Mesendoderm (in vitro differentiated cells): ENCODE measurements at regions not wholly inside any gene's neighbourhood (a gene's known extent, or its start where the extent isn't known, plus 50 kb on each side); places are given as distances from the start of the nearest gene placed in this dataset.
A peak's percentile ranks its signal among the peaks of the same experiment; 100 is the strongest.

Experiments used
- DNase-seq: peaks from one replicate; pipeline ENCODE4 v3.0.0; 2013
- H2AK5ac ChIP-seq: 2 replicates; pipeline ENCODE4 v1.6.1; 2013; ENCODE audit warnings: low read length, inconsistent platforms
- H2BK120ac ChIP-seq: 2 replicates; pipeline ENCODE4 v1.6.1; 2013; ENCODE audit warnings: low read depth, mild to moderate bottlenecking, low read length, moderate library complexity, mixed read lengths
- H2BK15ac ChIP-seq: replicated peaks from 2 replicates; pipeline ENCODE4 v1.6.1; 2013; ENCODE audit warnings: low read depth, mild to moderate bottlenecking, moderate library complexity
- H2BK5ac ChIP-seq: 2 replicates; pipeline ENCODE4 v1.6.1; 2013; ENCODE audit warnings: low read length, inconsistent platforms
- H3K18ac ChIP-seq: 2 replicates; pipeline ENCODE4 v1.6.1; 2013; ENCODE audit warnings: mild to moderate bottlenecking, low read length, mixed read lengths
- H3K23ac ChIP-seq: one replicate; pipeline ENCODE4 v1.6.1; 2013; ENCODE audit warnings: low read length
- H3K27ac ChIP-seq: 2 replicates; pipeline ENCODE4 v1.5.1; 2013; ENCODE audit warnings: low read depth, mild to moderate bottlenecking, inconsistent platforms, low read length, moderate library complexity
- H3K27me3 ChIP-seq: 2 replicates; pipeline ENCODE4 v1.6.1; 2013; ENCODE audit warnings: low read length, control low read depth, mild to moderate bottlenecking, inconsistent platforms; ENCODE audit not compliant: insufficient read depth, poor library complexity
- H3K36me3 ChIP-seq: 2 replicates; pipeline ENCODE4 v1.6.1; 2013; ENCODE audit warnings: low read length, inconsistent platforms; ENCODE audit not compliant: control insufficient read depth, insufficient read depth
- H3K4ac ChIP-seq: one replicate; pipeline ENCODE4 v1.6.1; 2013; ENCODE audit warnings: low read depth, mild to moderate bottlenecking, low read length, moderate library complexity
- H3K4me1 ChIP-seq: 2 replicates; pipeline ENCODE4 v1.6.1; 2013; ENCODE audit warnings: low read depth, low read length, inconsistent platforms; ENCODE audit not compliant: control insufficient read depth
- H3K4me2 ChIP-seq: 2 replicates; pipeline ENCODE4 v1.6.1; 2013; ENCODE audit warnings: low read length
- H3K4me3 ChIP-seq: 2 replicates; pipeline ENCODE4 v1.5.1; 2013; ENCODE audit warnings: mild to moderate bottlenecking, low read length
- H3K56ac ChIP-seq: one replicate; pipeline ENCODE4 v1.6.1; 2013; ENCODE audit warnings: low read length
- H3K79me1 ChIP-seq: 2 replicates; pipeline ENCODE4 v1.6.1; 2013; ENCODE audit warnings: low read length, inconsistent platforms
- H3K79me2 ChIP-seq: 2 replicates; pipeline ENCODE4 v1.6.1; 2013; ENCODE audit warnings: mild to moderate bottlenecking, low read length; ENCODE audit not compliant: control insufficient read depth, insufficient read depth
- H3K9ac ChIP-seq: 2 replicates; pipeline ENCODE4 v1.6.1; 2013; ENCODE audit warnings: low read length, inconsistent platforms
- H4K5ac ChIP-seq: one replicate; pipeline ENCODE4 v1.6.1; 2013; ENCODE audit warnings: low read length
- H4K8ac ChIP-seq: one replicate; pipeline ENCODE4 v1.6.1; 2013; ENCODE audit warnings: low read depth, mild to moderate bottlenecking, control low read depth, low read length, moderate library complexity
- WGBS: extraction: QIAGEN DNeasy Blood & Tissue Kit; methylation state at CpG from one replicate; pipeline ENCODE4 v1.1.7; 2013; ENCODE audit warnings: low lambda C conversion rate, missing lambda C conversion rate; ENCODE audit not compliant: insufficient coverage; ENCODE audit errors: extremely low coverage; 5-methylcytosine and 5-hydroxymethylcytosine counted together

DNA sequence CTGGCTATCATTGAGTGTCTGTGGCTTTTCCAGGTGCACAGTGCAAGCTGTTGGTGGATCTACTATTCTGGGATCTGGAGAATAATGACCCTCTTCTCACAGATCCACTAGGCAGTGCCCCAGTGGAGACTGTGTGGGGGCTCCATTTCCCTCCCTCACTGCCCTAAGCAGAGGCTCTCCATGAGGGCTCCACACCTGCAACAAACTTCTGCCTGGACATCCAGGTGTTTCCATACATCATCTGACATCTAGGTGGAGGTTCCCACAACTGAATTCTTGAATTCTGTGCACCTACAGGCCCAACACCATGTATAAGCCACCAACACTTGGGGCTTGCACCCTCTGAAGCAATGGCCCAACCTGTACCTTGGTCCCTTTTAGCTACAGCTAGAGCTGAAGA, 775.4 kb upstream of the CDH2 start:
- Histone ChIP-seq H3K4me3 (no peak overlapping the region), H4K5ac (no peak overlapping the region), H3K9ac (no peak overlapping the region), H3K4me1 (no peaks in the 10 kb centered on the region), H3K79me1 (no peaks in the 10 kb centered on the region), H2AK5ac (no peak overlapping the region), H3K4me2 (no peak overlapping the region), H2BK15ac (no peak overlapping the region), H4K8ac (no peak overlapping the region), H3K27me3 (no peaks in the 10 kb centered on the region), H3K27ac (no peak overlapping the region), H2BK120ac (no peak overlapping the region), H2BK5ac (no peak overlapping the region), H3K36me3 (no peaks in the 10 kb centered on the region), H3K23ac (no peak overlapping the region), H3K56ac (no peak overlapping the region), H3K4ac (no peak overlapping the region), H3K18ac (no peak overlapping the region), H3K79me2 (no peaks in the 10 kb centered on the region)
- peak; percentile 3 for DNase-seq

DNA sequence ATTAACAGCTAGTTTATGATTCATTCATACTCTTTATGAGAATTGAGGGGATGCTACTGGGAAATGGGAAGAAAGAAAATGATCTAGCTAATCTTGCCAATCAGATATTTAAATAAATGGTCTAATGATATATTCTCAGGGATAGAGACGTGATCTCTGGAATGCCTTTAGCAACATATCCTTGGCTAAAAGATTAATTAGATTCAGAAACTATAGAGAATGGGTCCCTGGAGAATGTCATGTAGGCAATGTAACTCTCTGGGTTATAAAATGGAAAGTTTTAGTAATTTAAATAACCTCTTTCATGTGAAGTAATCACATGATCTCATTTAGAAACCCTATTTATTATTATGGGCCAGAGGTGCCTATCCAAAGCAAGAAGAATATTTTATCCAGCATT, 771.0 kb upstream of the CDH2 start:
- H3K9ac ChIP-seq: no peak overlapping the region
- no peak overlapping the region for H3K4me2 ChIP-seq
- no peak for DNase-seq
- no peaks in the 10 kb centered on the region for H3K79me1 ChIP-seq
- no peak overlapping the region for H3K4me3 ChIP-seq
- H2BK15ac ChIP-seq: no peak overlapping the region
- no peak overlapping the region for H3K27ac ChIP-seq
- H3K56ac ChIP-seq: no peak overlapping the region
- H3K4me1 ChIP-seq: no peaks in the 10 kb centered on the region
- H2BK120ac ChIP-seq: no peak overlapping the region
- no peak overlapping the region for H2AK5ac ChIP-seq
- H3K36me3 ChIP-seq: no peaks in the 10 kb centered on the region
- H3K79me2 ChIP-seq: no peaks in the 10 kb centered on the region
- no peak overlapping the region for H3K4ac ChIP-seq
- no peak overlapping the region for H4K5ac ChIP-seq
- no peak overlapping the region for H3K18ac ChIP-seq
- H2BK5ac ChIP-seq: no peak overlapping the region
- no peak overlapping the region for H3K23ac ChIP-seq
- WGBS: no CpG with 5 or more reads among the region's 1 CpG
- no peaks in the 10 kb centered on the region for H3K27me3 ChIP-seq
- no peak overlapping the region for H4K8ac ChIP-seq

DNA sequence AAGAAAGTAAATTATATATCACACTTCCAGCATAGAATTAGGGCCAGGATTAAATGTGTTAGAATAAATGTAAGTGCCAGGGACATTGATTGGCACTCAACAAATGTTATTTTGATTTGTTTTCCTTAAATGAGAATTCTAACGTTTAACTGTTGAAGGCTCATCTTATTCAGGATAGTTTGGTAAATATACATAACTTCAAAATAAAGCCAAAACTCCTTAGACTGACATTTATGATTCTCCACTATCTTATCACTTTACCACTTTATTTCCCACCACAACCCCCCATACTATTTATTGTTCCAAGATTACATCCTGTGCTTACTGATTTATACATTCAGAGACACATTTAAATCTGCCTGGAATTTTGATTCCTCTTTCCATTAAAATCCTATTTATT, 769.5 kb upstream of the CDH2 start:
- no peak overlapping the region for H2BK15ac ChIP-seq
- no peak overlapping the region for H3K27ac ChIP-seq
- no peak overlapping the region for H4K5ac ChIP-seq
- H3K79me2 ChIP-seq: no peaks in the 10 kb centered on the region
- H2BK120ac ChIP-seq: no peak overlapping the region
- no peak overlapping the region for H2BK5ac ChIP-seq
- H3K4me3 ChIP-seq: no peak overlapping the region
- no peak overlapping the region for H2AK5ac ChIP-seq
- no peak overlapping the region for H3K56ac ChIP-seq
- no peak overlapping the region for H3K9ac ChIP-seq
- H3K4me2 ChIP-seq: no peak overlapping the region
- no peak overlapping the region for H4K8ac ChIP-seq
- no peak overlapping the region for H3K23ac ChIP-seq
- H3K79me1 ChIP-seq: no peaks in the 10 kb centered on the region
- WGBS: no CpG with 5 or more reads among the region's 1 CpG
- H3K36me3 ChIP-seq: no peaks in the 10 kb centered on the region
- DNase-seq: no peak
- no peaks in the 10 kb centered on the region for H3K4me1 ChIP-seq
- no peak overlapping the region for H3K18ac ChIP-seq
- H3K4ac ChIP-seq: no peak overlapping the region
- no peaks in the 10 kb centered on the region for H3K27me3 ChIP-seq

DNA sequence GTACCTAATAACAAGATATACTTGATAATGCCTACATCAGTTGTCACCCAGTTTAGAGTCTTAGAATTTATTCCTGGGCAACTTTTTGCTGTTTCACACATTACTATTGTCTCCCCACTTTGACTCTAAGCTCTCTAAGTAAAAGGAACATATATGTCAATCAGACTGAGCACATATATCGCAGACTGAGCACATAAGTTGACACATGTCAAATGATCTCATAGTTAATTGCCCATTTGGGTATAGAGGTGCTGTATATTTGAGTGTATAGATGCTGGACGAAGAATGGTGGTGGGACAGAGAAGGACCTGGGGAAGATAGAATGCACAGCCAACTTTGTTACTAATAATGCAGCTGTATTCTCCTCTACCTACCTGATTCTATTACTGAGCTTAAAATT, 746.0 kb upstream of the CDH2 start:
- no peak for DNase-seq
- no peak overlapping the region for H4K8ac ChIP-seq
- H3K79me2 ChIP-seq: no peaks in the 10 kb centered on the region
- H2BK5ac ChIP-seq: no peak overlapping the region
- no peaks in the 10 kb centered on the region for H3K36me3 ChIP-seq
- H3K56ac ChIP-seq: no peak overlapping the region
- H3K9ac ChIP-seq: no peak overlapping the region
- no peak overlapping the region for H3K23ac ChIP-seq
- no peaks in the 10 kb centered on the region for H3K79me1 ChIP-seq
- H3K4me3 ChIP-seq: no peak overlapping the region
- H2BK15ac ChIP-seq: no peak overlapping the region
- H3K18ac ChIP-seq: no peak overlapping the region
- no peak overlapping the region for H2BK120ac ChIP-seq
- H3K27me3 ChIP-seq: no peaks in the 10 kb centered on the region
- H4K5ac ChIP-seq: no peak overlapping the region
- no peaks in the 10 kb centered on the region for H3K4me1 ChIP-seq
- no CpG with 5 or more reads among the region's 2 CpGs for WGBS
- no peak overlapping the region for H3K4me2 ChIP-seq
- H3K27ac ChIP-seq: no peak overlapping the region
- no peak overlapping the region for H3K4ac ChIP-seq
- H2AK5ac ChIP-seq: no peak overlapping the region

DNA sequence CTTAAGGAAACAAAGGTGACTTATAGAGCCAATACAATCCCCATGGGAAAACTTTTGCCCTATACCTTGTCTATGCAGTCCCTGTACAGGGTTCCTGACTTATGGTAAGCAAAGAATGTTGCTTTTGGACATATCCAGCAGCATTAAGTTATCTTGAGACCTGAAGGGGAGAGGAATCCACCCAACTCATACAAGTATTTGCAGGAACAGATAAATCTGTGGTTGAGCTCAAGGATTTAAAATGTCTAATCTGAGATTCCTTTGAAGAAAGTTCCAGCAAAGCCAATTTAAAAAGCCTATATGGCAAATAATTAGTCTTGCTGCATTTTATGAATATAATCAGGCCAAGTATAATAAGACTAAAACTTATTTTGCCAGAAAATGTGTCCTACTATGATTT, 739.5 kb upstream of the CDH2 start:
- Histone ChIP-seq H3K27ac (no peak overlapping the region), H3K79me1 (no peaks in the 10 kb centered on the region), H3K27me3 (no peaks in the 10 kb centered on the region), H4K8ac (no peak overlapping the region), H4K5ac (no peak overlapping the region), H3K79me2 (no peaks in the 10 kb centered on the region), H3K4ac (no peak overlapping the region), H3K4me3 (no peak overlapping the region), H2BK15ac (no peak overlapping the region), H2AK5ac (no peak overlapping the region), H3K9ac (no peak overlapping the region), H3K18ac (no peak overlapping the region), H3K4me1 (no peaks in the 10 kb centered on the region), H3K56ac (no peak overlapping the region), H3K23ac (no peak overlapping the region), H2BK5ac (no peak overlapping the region), H3K4me2 (no peak overlapping the region), H3K36me3 (no peaks in the 10 kb centered on the region), H2BK120ac (no peak overlapping the region)
- no peak for DNase-seq

DNA sequence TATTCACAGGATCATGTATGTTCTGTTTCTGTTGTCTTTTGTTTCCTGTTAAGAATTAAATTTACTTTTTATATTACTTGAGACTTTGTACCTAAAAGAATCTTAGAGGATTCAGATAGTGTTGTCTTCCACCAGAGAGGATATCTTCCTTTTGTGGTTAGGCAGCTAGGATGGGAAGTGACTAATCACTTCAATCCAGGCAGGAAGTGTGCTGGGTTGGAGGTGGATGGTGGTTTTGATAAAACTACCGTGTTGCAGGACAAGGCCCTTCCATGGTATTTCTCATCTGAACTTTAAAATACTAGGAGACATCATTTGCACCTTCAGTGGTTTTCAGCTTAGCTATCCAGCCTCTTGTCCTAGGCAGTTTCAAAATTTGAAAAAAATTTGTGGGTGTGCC, 728.6 kb upstream of the CDH2 start:
- Histone ChIP-seq H3K23ac (no peak overlapping the region), H2BK15ac (no peak overlapping the region), H3K4ac (no peak overlapping the region), H3K4me1 (no peaks in the 10 kb centered on the region), H3K9ac (no peak overlapping the region), H3K4me2 (no peak overlapping the region), H3K79me2 (no peaks in the 10 kb centered on the region), H3K27me3 (no peaks in the 10 kb centered on the region), H3K4me3 (no peak overlapping the region), H3K18ac (no peak overlapping the region), H3K27ac (no peak overlapping the region), H3K56ac (no peak overlapping the region), H3K36me3 (no peaks in the 10 kb centered on the region), H3K79me1 (no peaks in the 10 kb centered on the region), H2BK120ac (peak overlapping the region; percentile 45), H2AK5ac (no peak overlapping the region), H2BK5ac (no peak overlapping the region), H4K8ac (peak overlapping the region; percentile 56), H4K5ac (no peak overlapping the region)
- DNase-seq: peak; percentile 60
- WGBS: no CpG with 5 or more reads among the region's 1 CpG
